ENCODE measurements at regions not wholly inside any gene's neighbourhood (a gene's known extent, or its start where the extent isn't known, plus 50 kb on each side); places are given as distances from the start of the nearest gene placed in this dataset.
"Not testable (repeated sequence)": the region's sequence is repeated elsewhere in the genome, so short reads cannot be mapped to it uniquely, and the experiment has no call there.

DNA sequence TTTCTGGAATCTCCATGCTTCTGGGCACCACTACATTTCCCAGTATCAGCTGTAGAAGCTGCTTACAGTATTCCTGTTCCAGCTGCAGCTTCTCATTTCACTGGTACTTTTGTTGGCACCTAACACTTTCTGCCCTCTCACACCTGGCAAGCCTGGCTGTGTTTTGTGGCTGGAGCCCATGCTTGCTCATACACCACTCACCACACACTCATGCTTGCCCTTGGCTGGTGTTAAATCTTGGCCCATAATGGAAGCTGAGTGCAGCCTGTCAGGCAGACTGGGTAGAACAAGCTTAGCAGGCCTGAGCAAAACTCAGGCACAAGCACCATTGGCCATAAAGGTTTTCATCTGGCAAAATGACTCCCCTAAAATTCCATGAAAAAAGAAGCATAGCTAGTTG is 124.4 kb downstream of the RBMY1A1 start:
- TF ChIP-seq POLR2A, POLR2AphosphoS5 (IDR thresholded peaks at IDR 0.05): not testable (repeated sequence)
- TF ChIP-seq, protein P1, sequence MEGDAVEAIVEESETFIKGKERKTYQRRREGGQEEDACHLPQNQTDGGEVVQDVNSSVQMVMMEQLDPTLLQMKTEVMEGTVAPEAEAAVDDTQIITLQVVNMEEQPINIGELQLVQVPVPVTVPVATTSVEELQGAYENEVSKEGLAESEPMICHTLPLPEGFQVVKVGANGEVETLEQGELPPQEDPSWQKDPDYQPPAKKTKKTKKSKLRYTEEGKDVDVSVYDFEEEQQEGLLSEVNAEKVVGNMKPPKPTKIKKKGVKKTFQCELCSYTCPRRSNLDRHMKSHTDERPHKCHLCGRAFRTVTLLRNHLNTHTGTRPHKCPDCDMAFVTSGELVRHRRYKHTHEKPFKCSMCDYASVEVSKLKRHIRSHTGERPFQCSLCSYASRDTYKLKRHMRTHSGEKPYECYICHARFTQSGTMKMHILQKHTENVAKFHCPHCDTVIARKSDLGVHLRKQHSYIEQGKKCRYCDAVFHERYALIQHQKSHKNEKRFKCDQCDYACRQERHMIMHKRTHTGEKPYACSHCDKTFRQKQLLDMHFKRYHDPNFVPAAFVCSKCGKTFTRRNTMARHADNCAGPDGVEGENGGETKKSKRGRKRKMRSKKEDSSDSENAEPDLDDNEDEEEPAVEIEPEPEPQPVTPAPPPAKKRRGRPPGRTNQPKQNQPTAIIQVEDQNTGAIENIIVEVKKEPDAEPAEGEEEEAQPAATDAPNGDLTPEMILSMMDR (IDR thresholded peaks at IDR 0.05) = not testable (repeated sequence)
